ENCODE measurements at regions not wholly inside any gene's neighbourhood (a gene's known extent, or its start where the extent isn't known, plus 50 kb on each side); places are given as distances from the start of the nearest gene placed in this dataset.

DNA sequence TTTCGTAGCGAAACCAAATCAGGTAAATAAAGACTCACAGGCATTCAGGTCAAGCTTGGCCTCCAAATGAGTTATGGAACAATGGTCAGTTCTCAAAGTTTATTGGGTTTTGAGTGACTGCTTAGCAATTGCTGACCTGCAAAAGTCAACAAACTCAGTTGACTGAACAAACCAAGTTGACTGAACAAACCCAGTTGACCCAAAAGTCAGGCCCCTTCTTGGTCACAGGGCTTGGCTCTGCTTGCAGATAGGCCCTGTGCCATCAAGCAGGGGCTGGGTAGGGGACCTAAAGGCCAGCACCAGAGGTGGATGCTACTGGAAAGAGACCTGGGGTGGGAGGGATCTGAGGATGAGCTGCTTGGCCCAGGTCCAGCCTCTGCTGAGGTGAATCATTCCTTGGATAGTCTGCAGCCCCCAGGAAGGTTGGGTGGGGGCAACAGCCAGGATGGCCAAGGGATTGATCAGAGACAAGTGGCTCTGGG is 64.6 kb downstream of the GADD45G start (continued):
- no peak for TF ChIP-seq CHD7 (IDR thresholded peaks at IDR 0.05; ENCODE audit: insufficient replicate concordance, low read length)
- no peak for TF ChIP-seq JUND (IDR thresholded peaks at IDR 0.05; ENCODE audit: low read length)
- TF ChIP-seq KDM1A (IDR thresholded peaks at IDR 0.05; ENCODE audit: borderline replicate concordance, low read length): no peak
- TF ChIP-seq POU5F1 (IDR thresholded peaks at IDR 0.05; ENCODE audit: low read depth, low read length): no peak

Measured in H1 (cell line).